ENCODE measurements at regions not wholly inside any gene's neighbourhood (a gene's known extent, or its start where the extent isn't known, plus 50 kb on each side); places are given as distances from the start of the nearest gene placed in this dataset.

- TF ChIP-seq POLR2AphosphoS5 (IDR thresholded peaks at IDR 0.05; ENCODE audit: low read depth) (no peak), EZH2 (IDR thresholded peaks at IDR 0.05; ENCODE audit: low read depth, unreplicated experiment) (no peak), ZNF114 (CRISPR knock-in tag; IDR thresholded peaks at IDR 0.05) (no peak), JUNB (IDR thresholded peaks at IDR 0.05; ENCODE audit: unreplicated experiment) (no peak), CREB1 (CRISPR knock-in tag; IDR thresholded peaks at IDR 0.05; ENCODE audit: low read depth) (no peak)
- TF ChIP-seq, protein P1, sequence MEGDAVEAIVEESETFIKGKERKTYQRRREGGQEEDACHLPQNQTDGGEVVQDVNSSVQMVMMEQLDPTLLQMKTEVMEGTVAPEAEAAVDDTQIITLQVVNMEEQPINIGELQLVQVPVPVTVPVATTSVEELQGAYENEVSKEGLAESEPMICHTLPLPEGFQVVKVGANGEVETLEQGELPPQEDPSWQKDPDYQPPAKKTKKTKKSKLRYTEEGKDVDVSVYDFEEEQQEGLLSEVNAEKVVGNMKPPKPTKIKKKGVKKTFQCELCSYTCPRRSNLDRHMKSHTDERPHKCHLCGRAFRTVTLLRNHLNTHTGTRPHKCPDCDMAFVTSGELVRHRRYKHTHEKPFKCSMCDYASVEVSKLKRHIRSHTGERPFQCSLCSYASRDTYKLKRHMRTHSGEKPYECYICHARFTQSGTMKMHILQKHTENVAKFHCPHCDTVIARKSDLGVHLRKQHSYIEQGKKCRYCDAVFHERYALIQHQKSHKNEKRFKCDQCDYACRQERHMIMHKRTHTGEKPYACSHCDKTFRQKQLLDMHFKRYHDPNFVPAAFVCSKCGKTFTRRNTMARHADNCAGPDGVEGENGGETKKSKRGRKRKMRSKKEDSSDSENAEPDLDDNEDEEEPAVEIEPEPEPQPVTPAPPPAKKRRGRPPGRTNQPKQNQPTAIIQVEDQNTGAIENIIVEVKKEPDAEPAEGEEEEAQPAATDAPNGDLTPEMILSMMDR (conservative IDR thresholded peaks at IDR 0.05; ENCODE audit: low read depth in 2 of 2), result no peak
- TF ChIP-seq, protein P2, sequence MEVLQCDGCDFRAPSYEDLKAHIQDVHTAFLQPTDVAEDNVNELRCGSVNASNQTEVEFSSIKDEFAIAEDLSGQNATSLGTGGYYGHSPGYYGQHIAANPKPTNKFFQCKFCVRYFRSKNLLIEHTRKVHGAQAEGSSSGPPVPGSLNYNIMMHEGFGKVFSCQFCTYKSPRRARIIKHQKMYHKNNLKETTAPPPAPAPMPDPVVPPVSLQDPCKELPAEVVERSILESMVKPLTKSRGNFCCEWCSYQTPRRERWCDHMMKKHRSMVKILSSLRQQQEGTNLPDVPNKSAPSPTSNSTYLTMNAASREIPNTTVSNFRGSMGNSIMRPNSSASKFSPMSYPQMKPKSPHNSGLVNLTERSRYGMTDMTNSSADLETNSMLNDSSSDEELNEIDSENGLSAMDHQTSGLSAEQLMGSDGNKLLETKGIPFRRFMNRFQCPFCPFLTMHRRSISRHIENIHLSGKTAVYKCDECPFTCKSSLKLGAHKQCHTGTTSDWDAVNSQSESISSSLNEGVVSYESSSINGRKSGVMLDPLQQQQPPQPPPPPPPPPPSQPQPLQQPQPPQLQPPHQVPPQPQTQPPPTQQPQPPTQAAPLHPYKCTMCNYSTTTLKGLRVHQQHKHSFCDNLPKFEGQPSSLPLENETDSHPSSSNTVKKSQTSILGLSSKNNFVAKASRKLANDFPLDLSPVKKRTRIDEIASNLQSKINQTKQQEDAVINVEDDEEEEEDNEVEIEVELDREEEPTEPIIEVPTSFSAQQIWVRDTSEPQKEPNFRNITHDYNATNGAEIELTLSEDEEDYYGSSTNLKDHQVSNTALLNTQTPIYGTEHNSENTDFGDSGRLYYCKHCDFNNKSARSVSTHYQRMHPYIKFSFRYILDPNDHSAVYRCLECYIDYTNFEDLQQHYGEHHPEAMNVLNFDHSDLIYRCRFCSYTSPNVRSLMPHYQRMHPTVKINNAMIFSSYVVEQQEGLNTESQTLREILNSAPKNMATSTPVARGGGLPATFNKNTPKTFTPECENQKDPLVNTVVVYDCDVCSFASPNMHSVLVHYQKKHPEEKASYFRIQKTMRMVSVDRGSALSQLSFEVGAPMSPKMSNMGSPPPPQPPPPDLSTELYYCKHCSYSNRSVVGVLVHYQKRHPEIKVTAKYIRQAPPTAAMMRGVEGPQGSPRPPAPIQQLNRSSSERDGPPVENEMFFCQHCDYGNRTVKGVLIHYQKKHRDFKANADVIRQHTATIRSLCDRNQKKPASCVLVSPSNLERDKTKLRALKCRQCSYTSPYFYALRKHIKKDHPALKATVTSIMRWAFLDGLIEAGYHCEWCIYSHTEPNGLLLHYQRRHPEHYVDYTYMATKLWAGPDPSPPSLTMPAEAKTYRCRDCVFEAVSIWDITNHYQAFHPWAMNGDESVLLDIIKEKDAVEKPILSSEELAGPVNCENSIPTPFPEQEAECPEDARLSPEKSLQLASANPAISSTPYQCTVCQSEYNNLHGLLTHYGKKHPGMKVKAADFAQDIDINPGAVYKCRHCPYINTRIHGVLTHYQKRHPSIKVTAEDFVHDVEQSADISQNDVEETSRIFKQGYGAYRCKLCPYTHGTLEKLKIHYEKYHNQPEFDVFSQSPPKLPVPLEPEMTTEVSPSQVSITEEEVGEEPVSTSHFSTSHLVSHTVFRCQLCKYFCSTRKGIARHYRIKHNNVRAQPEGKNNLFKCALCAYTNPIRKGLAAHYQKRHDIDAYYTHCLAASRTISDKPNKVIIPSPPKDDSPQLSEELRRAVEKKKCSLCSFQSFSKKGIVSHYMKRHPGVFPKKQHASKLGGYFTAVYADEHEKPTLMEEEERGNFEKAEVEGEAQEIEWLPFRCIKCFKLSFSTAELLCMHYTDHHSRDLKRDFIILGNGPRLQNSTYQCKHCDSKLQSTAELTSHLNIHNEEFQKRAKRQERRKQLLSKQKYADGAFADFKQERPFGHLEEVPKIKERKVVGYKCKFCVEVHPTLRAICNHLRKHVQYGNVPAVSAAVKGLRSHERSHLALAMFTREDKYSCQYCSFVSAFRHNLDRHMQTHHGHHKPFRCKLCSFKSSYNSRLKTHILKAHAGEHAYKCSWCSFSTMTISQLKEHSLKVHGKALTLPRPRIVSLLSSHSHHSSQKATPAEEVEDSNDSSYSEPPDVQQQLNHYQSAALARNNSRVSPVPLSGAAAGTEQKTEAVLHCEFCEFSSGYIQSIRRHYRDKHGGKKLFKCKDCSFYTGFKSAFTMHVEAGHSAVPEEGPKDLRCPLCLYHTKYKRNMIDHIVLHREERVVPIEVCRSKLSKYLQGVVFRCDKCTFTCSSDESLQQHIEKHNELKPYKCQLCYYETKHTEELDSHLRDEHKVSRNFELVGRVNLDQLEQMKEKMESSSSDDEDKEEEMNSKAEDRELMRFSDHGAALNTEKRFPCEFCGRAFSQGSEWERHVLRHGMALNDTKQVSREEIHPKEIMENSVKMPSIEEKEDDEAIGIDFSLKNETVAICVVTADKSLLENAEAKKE (CRISPR knock-in tag; IDR thresholded peaks at IDR 0.05), result no peak
These were observed 622.8 kb upstream of the AGTR1 start for GRCh38 chr3:148074946-148075345.

Measured in GM23338 (cell line).